Activated naive CD4-positive, alpha-beta T cell treated with anti-CD3 and anti-CD28 coated beads, Interleukin-2, amount 10 ng/mL, durations not matched to agents 7 days and 5 days (primary cell): ENCODE measurements at regions not wholly inside any gene's neighbourhood (a gene's known extent, or its start where the extent isn't known, plus 50 kb on each side); places are given as distances from the start of the nearest gene placed in this dataset.

Experiments
- CTCF ChIA-PET: fragments of 350-600 bp; sonication (Branson Sonifier 250); formaldehyde crosslinking; loops from one replicate; lab custom pipeline; 2021; ENCODE audit warnings: antibody characterized with exemption; lab: Charles Lee
- DNase-seq: peaks from one replicate; pipeline ENCODE4 v3.0.0-alpha.2; 2020
- H3K27ac Mint-ChIP-seq: one replicate; pipeline ENCODE4 v1.8.0; 2021; ENCODE audit warnings: mild to moderate bottlenecking, moderate library complexity, mixed read lengths
- H3K27me3 Mint-ChIP-seq: one replicate; pipeline ENCODE4 v1.8.0; 2021; ENCODE audit warnings: mild to moderate bottlenecking, mixed read lengths
- H3K36me3 Mint-ChIP-seq: one replicate; pipeline ENCODE4 v1.8.0; 2021; ENCODE audit warnings: mixed read lengths
- H3K4me1 Mint-ChIP-seq: one replicate; pipeline ENCODE4 v1.8.0; 2021; ENCODE audit warnings: mixed read lengths
- H3K4me3 Mint-ChIP-seq: one replicate; pipeline ENCODE4 v1.8.0; 2021; ENCODE audit warnings: mild to moderate bottlenecking, moderate library complexity, mixed read lengths
- H3K9me3 Mint-ChIP-seq: one replicate; pipeline ENCODE4 v1.8.0; 2021; ENCODE audit warnings: mixed read lengths

GRCh38 chr6:53446151-53446550 lies 97.4 kb upstream of the ELOVL5 start:
- no peaks in the 10 kb centered on the region for H3K4me1 Mint-ChIP-seq
- peaks cover 19% of the 10 kb centered on the region for H3K27me3 Mint-ChIP-seq
- H3K36me3 Mint-ChIP-seq: no peaks in the 10 kb centered on the region
- no peak overlapping the region for H3K4me3 Mint-ChIP-seq
- CTCF ChIA-PET: no interaction called here
- no peaks in the 10 kb centered on the region for H3K9me3 Mint-ChIP-seq
- no peak for DNase-seq
- no peak overlapping the region for H3K27ac Mint-ChIP-seq

- Mint-ChIP-seq H3K27me3 (peaks cover 19% of the 10 kb centered on the region), H3K27ac (no peak overlapping the region), H3K36me3 (no peaks in the 10 kb centered on the region), H3K4me3 (no peak overlapping the region), H3K9me3 (no peaks in the 10 kb centered on the region), H3K4me1 (no peaks in the 10 kb centered on the region)
- no peak for DNase-seq
- CTCF ChIA-PET: interaction anchor here (6.3 kb wide), 1 partner anchor 269 kb away, joined by 44 read pairs; no protein-coding TSS in a partner anchor
Measured at GRCh38 chr6:53441761-53442160, 93.0 kb upstream of the ELOVL5 start.

- H3K4me3 Mint-ChIP-seq: no peak overlapping the region
- CTCF ChIA-PET: interaction anchor here (6.3 kb wide), 1 partner anchor 269 kb away, joined by 44 read pairs; no protein-coding TSS in a partner anchor
Measured at GRCh38 chr6:53441035-53441493, 92.3 kb upstream of the ELOVL5 start.

GRCh38 chr6:53440336-53440945 lies 91.7 kb upstream of the ELOVL5 start:
- Mint-ChIP-seq H3K4me3 (no peak overlapping the region), H3K27ac (no peak overlapping the region), H3K36me3 (no peaks in the 10 kb centered on the region), H3K9me3 (no peaks in the 10 kb centered on the region), H3K27me3 (peaks cover 15% of the 10 kb centered on the region), H3K4me1 (no peaks in the 10 kb centered on the region)
- CTCF ChIA-PET: interaction anchor here (1.7 to 6.3 kb wide), 3 partner anchors 252 to 268 kb away, joined by 5 to 44 read pairs (median 6); no protein-coding TSS in a partner anchor
- no peak for DNase-seq

More at GRCh38 chr6:53441035-53441493, 92.3 kb upstream of the ELOVL5 start:
- no peaks in the 10 kb centered on the region for H3K4me1 Mint-ChIP-seq
- DNase-seq: no peak
- peaks cover 19% of the 10 kb centered on the region for H3K27me3 Mint-ChIP-seq
- no peaks in the 10 kb centered on the region for H3K9me3 Mint-ChIP-seq
- H3K27ac Mint-ChIP-seq: no peak overlapping the region
- H3K36me3 Mint-ChIP-seq: no peaks in the 10 kb centered on the region

- Mint-ChIP-seq H3K27me3 (peaks cover 11% of the 10 kb centered on the region), H3K4me1 (no peaks in the 10 kb centered on the region), H3K36me3 (no peaks in the 10 kb centered on the region), H3K27ac (no peak overlapping the region), H3K9me3 (no peaks in the 10 kb centered on the region), H3K4me3 (no peak overlapping the region)
- CTCF ChIA-PET: interaction anchor here (1.7 to 6.3 kb wide), 5 partner anchors 12 to 267 kb away, joined by 5 to 44 read pairs (median 6); no protein-coding TSS in a partner anchor
- DNase-seq: no peak
Measured at GRCh38 chr6:53439556-53439955, 90.8 kb upstream of the ELOVL5 start.

- no peak overlapping the region for H3K27ac Mint-ChIP-seq
- DNase-seq: peak; percentile 38
- CTCF ChIA-PET: interaction anchor here (0.7 to 6.3 kb wide), 11 partner anchors 10 to 265 kb away, joined by 3 to 44 read pairs (median 4); no protein-coding TSS in a partner anchor
- H3K4me3 Mint-ChIP-seq: no peak overlapping the region
- no peaks in the 10 kb centered on the region for H3K36me3 Mint-ChIP-seq
- peaks cover 4% of the 10 kb centered on the region for H3K27me3 Mint-ChIP-seq
- no peaks in the 10 kb centered on the region for H3K4me1 Mint-ChIP-seq
- H3K9me3 Mint-ChIP-seq: no peaks in the 10 kb centered on the region
Measured at GRCh38 chr6:53437557-53438202, 88.9 kb upstream of the ELOVL5 start.

- H3K27ac Mint-ChIP-seq: no peak overlapping the region
- H3K9me3 Mint-ChIP-seq: no peaks in the 10 kb centered on the region
- DNase-seq: no peak
- CTCF ChIA-PET: interaction anchor here (0.7 to 6.3 kb wide), 8 partner anchors 9 to 264 kb away, joined by 3 to 44 read pairs (median 5); no protein-coding TSS in a partner anchor
- no peaks in the 10 kb centered on the region for H3K27me3 Mint-ChIP-seq
- H3K4me1 Mint-ChIP-seq: no peaks in the 10 kb centered on the region
- H3K4me3 Mint-ChIP-seq: no peak overlapping the region
- no peaks in the 10 kb centered on the region for H3K36me3 Mint-ChIP-seq
Measured at GRCh38 chr6:53436526-53437303, 88.0 kb upstream of the ELOVL5 start.

- Mint-ChIP-seq H3K36me3 (no peaks in the 10 kb centered on the region), H3K9me3 (no peaks in the 10 kb centered on the region), H3K4me1 (peaks cover 6% of the 10 kb centered on the region), H3K27ac (no peak overlapping the region), H3K27me3 (no peaks in the 10 kb centered on the region), H3K4me3 (no peak overlapping the region)
- DNase-seq: no peak
- CTCF ChIA-PET: interaction anchor here (1.1 to 3.0 kb wide), 3 partner anchors 50 to 264 kb away, joined by 3 to 18 read pairs (median 3); no protein-coding TSS in a partner anchor
Measured at GRCh38 chr6:53433951-53434285, 85.2 kb upstream of the ELOVL5 start.

GRCh38 chr6:53433261-53433950 lies 84.7 kb upstream of the ELOVL5 start:
- Mint-ChIP-seq H3K4me1 (peaks cover 6% of the 10 kb centered on the region), H3K9me3 (no peaks in the 10 kb centered on the region), H3K4me3 (no peak overlapping the region), H3K27me3 (no peaks in the 10 kb centered on the region), H3K36me3 (no peaks in the 10 kb centered on the region), H3K27ac (no peak overlapping the region)
- CTCF ChIA-PET: interaction anchor here (0.8 to 3.0 kb wide), 5 partner anchors 8 to 264 kb away, joined by 3 to 18 read pairs (median 3); no protein-coding TSS in a partner anchor
- DNase-seq: no peak

- CTCF ChIA-PET: interaction anchor here (0.8 to 3.0 kb wide), 5 partner anchors 7 to 263 kb away, joined by 3 to 18 read pairs (median 3); no protein-coding TSS in a partner anchor
- Mint-ChIP-seq H3K36me3 (no peaks in the 10 kb centered on the region), H3K4me3 (no peak overlapping the region), H3K27me3 (no peaks in the 10 kb centered on the region), H3K9me3 (no peaks in the 10 kb centered on the region), H3K4me1 (peaks cover 6% of the 10 kb centered on the region), H3K27ac (no peak overlapping the region)
- no peak for DNase-seq
Measured at GRCh38 chr6:53432318-53433161, 83.8 kb upstream of the ELOVL5 start.

- Mint-ChIP-seq H3K9me3 (no peaks in the 10 kb centered on the region), H3K4me1 (peaks cover 6% of the 10 kb centered on the region), H3K27me3 (no peaks in the 10 kb centered on the region), H3K36me3 (no peaks in the 10 kb centered on the region), H3K27ac (no peak overlapping the region), H3K4me3 (no peak overlapping the region)
- CTCF ChIA-PET: interaction anchor here (3.0 kb wide), 1 partner anchor 258 kb away, joined by 18 read pairs; no protein-coding TSS in a partner anchor
- DNase-seq: no peak
Measured at GRCh38 chr6:53431704-53432103, 83.0 kb upstream of the ELOVL5 start.

- CTCF ChIA-PET: interaction anchor here (4.0 kb wide), 1 partner anchor 9 kb away, joined by 16 read pairs; no protein-coding TSS in a partner anchor
- Mint-ChIP-seq H3K27me3 (no peaks in the 10 kb centered on the region), H3K9me3 (no peaks in the 10 kb centered on the region), H3K27ac (no peak overlapping the region), H3K4me1 (peaks cover 6% of the 10 kb centered on the region), H3K36me3 (no peaks in the 10 kb centered on the region), H3K4me3 (no peak overlapping the region)
- no peak for DNase-seq
Measured at GRCh38 chr6:53429401-53429800, 80.7 kb upstream of the ELOVL5 start.

GRCh38 chr6:53428886-53429285 lies 80.1 kb upstream of the ELOVL5 start:
- CTCF ChIA-PET: interaction anchor here (1.9 to 4.0 kb wide), 2 partner anchors 9 to 299 kb away, joined by 5 to 16 read pairs; no protein-coding TSS in a partner anchor
- Mint-ChIP-seq H3K27ac (no peak overlapping the region), H3K27me3 (peaks cover under 1% of the 10 kb centered on the region), H3K36me3 (no peaks in the 10 kb centered on the region), H3K4me1 (peaks cover 6% of the 10 kb centered on the region), H3K9me3 (no peaks in the 10 kb centered on the region), H3K4me3 (no peak overlapping the region)
- DNase-seq: no peak
